ENCODE measurements at regions not wholly inside any gene's neighbourhood (a gene's known extent, or its start where the extent isn't known, plus 50 kb on each side); places are given as distances from the start of the nearest gene placed in this dataset.

DNA sequence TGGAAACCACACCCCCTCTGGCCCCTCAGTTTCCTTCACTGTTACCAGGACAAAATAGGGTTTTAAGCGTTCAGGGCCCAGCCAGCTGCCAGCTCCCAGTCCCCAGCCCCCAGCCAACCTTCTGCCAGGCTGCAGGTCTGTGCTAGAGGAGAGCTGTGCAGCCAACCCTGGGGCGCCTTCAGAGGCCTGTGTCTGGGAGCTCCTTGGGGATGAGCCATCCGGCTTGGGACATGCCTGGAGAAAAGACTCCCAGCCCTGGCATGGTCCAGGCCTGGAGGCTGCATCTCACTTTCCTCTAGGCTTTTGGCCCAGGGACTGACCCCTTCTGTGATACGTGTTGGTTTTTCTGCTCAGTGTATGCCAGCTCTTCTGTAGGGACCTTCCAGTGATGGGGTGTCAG lies 487.6 kb upstream of the MGMT start:
- TF ChIP-seq, protein P1, sequence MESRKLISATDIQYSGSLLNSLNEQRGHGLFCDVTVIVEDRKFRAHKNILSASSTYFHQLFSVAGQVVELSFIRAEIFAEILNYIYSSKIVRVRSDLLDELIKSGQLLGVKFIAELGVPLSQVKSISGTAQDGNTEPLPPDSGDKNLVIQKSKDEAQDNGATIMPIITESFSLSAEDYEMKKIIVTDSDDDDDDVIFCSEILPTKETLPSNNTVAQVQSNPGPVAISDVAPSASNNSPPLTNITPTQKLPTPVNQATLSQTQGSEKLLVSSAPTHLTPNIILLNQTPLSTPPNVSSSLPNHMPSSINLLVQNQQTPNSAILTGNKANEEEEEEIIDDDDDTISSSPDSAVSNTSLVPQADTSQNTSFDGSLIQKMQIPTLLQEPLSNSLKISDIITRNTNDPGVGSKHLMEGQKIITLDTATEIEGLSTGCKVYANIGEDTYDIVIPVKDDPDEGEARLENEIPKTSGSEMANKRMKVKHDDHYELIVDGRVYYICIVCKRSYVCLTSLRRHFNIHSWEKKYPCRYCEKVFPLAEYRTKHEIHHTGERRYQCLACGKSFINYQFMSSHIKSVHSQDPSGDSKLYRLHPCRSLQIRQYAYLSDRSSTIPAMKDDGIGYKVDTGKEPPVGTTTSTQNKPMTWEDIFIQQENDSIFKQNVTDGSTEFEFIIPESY (CRISPR knock-in tag; IDR thresholded peaks at IDR 0.05) = no peak
- TF ChIP-seq CHD2 (IDR thresholded peaks at IDR 0.05; ENCODE audit: low read depth, low read length) (no peak), NFIC (IDR thresholded peaks at IDR 0.05) (no peak), MXI1 (IDR thresholded peaks at IDR 0.05; ENCODE audit: low read depth, low read length) (no peak), GTF2F1 (IDR thresholded peaks at IDR 0.05; ENCODE audit: low read depth, low read length) (no peak), EZH2 (IDR thresholded peaks at IDR 0.05; ENCODE audit: borderline replicate concordance, low read depth, low read length) (no peak), FOXA3 (CRISPR knock-in tag; conservative IDR thresholded peaks at IDR 0.05 in 1 of 2, IDR thresholded peaks at IDR 0.05 in 1 of 2) (no peak), FOXM1 (IDR thresholded peaks at IDR 0.05; ENCODE audit: low read depth) (no peak), FOXM1 (CRISPR knock-in tag; IDR thresholded peaks at IDR 0.05; ENCODE audit: low read depth) (no peak), RCOR1 (IDR thresholded peaks at IDR 0.05; ENCODE audit: borderline replicate concordance in 1 of 2, low read depth in 2 of 2, low read length in 2 of 2) (no peak), FOS (IDR thresholded peaks at IDR 0.05; ENCODE audit: extremely low read depth, insufficient read length) (no peak), NR3C1 (CRISPR knock-in tag; IDR thresholded peaks at IDR 0.05) (no peak), TCF7L2 (IDR thresholded peaks at IDR 0.05; ENCODE audit: low read depth, low read length) (no peak)
- TF ChIP-seq, protein P2, sequence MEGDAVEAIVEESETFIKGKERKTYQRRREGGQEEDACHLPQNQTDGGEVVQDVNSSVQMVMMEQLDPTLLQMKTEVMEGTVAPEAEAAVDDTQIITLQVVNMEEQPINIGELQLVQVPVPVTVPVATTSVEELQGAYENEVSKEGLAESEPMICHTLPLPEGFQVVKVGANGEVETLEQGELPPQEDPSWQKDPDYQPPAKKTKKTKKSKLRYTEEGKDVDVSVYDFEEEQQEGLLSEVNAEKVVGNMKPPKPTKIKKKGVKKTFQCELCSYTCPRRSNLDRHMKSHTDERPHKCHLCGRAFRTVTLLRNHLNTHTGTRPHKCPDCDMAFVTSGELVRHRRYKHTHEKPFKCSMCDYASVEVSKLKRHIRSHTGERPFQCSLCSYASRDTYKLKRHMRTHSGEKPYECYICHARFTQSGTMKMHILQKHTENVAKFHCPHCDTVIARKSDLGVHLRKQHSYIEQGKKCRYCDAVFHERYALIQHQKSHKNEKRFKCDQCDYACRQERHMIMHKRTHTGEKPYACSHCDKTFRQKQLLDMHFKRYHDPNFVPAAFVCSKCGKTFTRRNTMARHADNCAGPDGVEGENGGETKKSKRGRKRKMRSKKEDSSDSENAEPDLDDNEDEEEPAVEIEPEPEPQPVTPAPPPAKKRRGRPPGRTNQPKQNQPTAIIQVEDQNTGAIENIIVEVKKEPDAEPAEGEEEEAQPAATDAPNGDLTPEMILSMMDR (IDR thresholded peaks at IDR 0.05 in 2 of 3, conservative IDR thresholded peaks at IDR 0.05 in 1 of 3; ENCODE audit: insufficient read depth in 2 of 3, low read depth in 1 of 3, low read length in 3 of 3) = no peak

Measured in K562 (cell line).